ENCODE measurements at regions not wholly inside any gene's neighbourhood (a gene's known extent, or its start where the extent isn't known, plus 50 kb on each side); places are given as distances from the start of the nearest gene placed in this dataset.
"Not testable (repeated sequence)": the region's sequence is repeated elsewhere in the genome, so short reads cannot be mapped to it uniquely, and the experiment has no call there.

- no peaks in the 10 kb centered on the region for H3K9me3 Mint-ChIP-seq
These were observed 75.1 kb upstream of the AFDN start for GRCh38 chr6:167751579-167752115.

GRCh38 chr6:167753281-167753680, 73.4 kb upstream of the AFDN start:
- H3K36me3 Mint-ChIP-seq; H3K27ac Mint-ChIP-seq; H3K4me3 Mint-ChIP-seq; H3K4me1 Mint-ChIP-seq; H3K9me3 Mint-ChIP-seq; ATAC-seq (ENCODE audit: low read depth); DNase-seq; H3K27me3 Mint-ChIP-seq; POLR2A ChIA-PET: not testable (repeated sequence)

More at GRCh38 chr6:167751579-167752115, 75.1 kb upstream of the AFDN start:
- Mint-ChIP-seq H3K27ac (no peak overlapping the region), H3K36me3 (no peaks in the 10 kb centered on the region), H3K4me3 (no peak overlapping the region), H3K27me3 (peaks cover 8% of the 10 kb centered on the region), H3K4me1 (peaks cover 2% of the 10 kb centered on the region)
- ATAC-seq (ENCODE audit: low read depth) = no peak
- POLR2A ChIA-PET = no interaction called here
- DNase-seq = no peak

GRCh38 chr6:167754691-167755090, 72.0 kb upstream of the AFDN start:
- Mint-ChIP-seq H3K36me3 (no peaks in the 10 kb centered on the region), H3K27ac (no peak overlapping the region), H3K4me1 (peaks cover 2% of the 10 kb centered on the region), H3K9me3 (no peaks in the 10 kb centered on the region), H3K4me3 (no peak overlapping the region), H3K27me3 (peaks cover 6% of the 10 kb centered on the region)
- ATAC-seq (ENCODE audit: low read depth) (no peak), DNase-seq (no peak)
- POLR2A ChIA-PET = no interaction called here

- Mint-ChIP-seq H3K4me1 (peaks cover 2% of the 10 kb centered on the region), H3K4me3 (no peak overlapping the region), H3K27me3 (peaks cover 6% of the 10 kb centered on the region), H3K9me3 (no peaks in the 10 kb centered on the region), H3K36me3 (no peaks in the 10 kb centered on the region), H3K27ac (no peak overlapping the region)
- ATAC-seq (ENCODE audit: low read depth) = no peak
- DNase-seq = no peak
- POLR2A ChIA-PET = no interaction called here
These were observed 71.2 kb upstream of the AFDN start for GRCh38 chr6:167755461-167755860.

GRCh38 chr6:167756597-167756996, 70.1 kb upstream of the AFDN start:
- Mint-ChIP-seq H3K9me3 (no peaks in the 10 kb centered on the region), H3K27ac (no peak overlapping the region), H3K4me1 (no peaks in the 10 kb centered on the region), H3K36me3 (no peaks in the 10 kb centered on the region), H3K4me3 (no peak overlapping the region), H3K27me3 (peaks cover 6% of the 10 kb centered on the region)
- DNase-seq (no peak), ATAC-seq (ENCODE audit: low read depth) (no peak)
- POLR2A ChIA-PET = no interaction called here

- no peak overlapping the region for H3K4me3 Mint-ChIP-seq
These were observed 69.5 kb upstream of the AFDN start for GRCh38 chr6:167757249-167757648.

GRCh38 chr6:167757821-167758220, 68.9 kb upstream of the AFDN start:
- Mint-ChIP-seq H3K36me3 (no peaks in the 10 kb centered on the region), H3K27ac (no peak overlapping the region), H3K9me3 (no peaks in the 10 kb centered on the region), H3K4me1 (no peaks in the 10 kb centered on the region), H3K27me3 (peaks cover 2% of the 10 kb centered on the region), H3K4me3 (no peak overlapping the region)
- ATAC-seq (ENCODE audit: low read depth) (no peak), DNase-seq (no peak)
- POLR2A ChIA-PET = no interaction called here

More at GRCh38 chr6:167757249-167757648, 69.5 kb upstream of the AFDN start:
- Mint-ChIP-seq H3K9me3 (no peaks in the 10 kb centered on the region), H3K27ac (no peak overlapping the region), H3K27me3 (peaks cover 3% of the 10 kb centered on the region), H3K36me3 (no peaks in the 10 kb centered on the region), H3K4me1 (no peaks in the 10 kb centered on the region)
- POLR2A ChIA-PET = no interaction called here
- ATAC-seq (ENCODE audit: low read depth) = no peak
- DNase-seq = no peak

GRCh38 chr6:167758309-167759023, 68.2 kb upstream of the AFDN start:
- no peak overlapping the region for H3K27ac Mint-ChIP-seq
- peaks cover 2% of the 10 kb centered on the region for H3K27me3 Mint-ChIP-seq
- no peaks in the 10 kb centered on the region for H3K9me3 Mint-ChIP-seq
- no peaks in the 10 kb centered on the region for H3K4me1 Mint-ChIP-seq
- ATAC-seq (ENCODE audit: low read depth) = no peak
- H3K36me3 Mint-ChIP-seq = no peaks in the 10 kb centered on the region
- POLR2A ChIA-PET = no interaction called here
- no peak overlapping the region for H3K4me3 Mint-ChIP-seq
- DNase-seq = no peak

- Mint-ChIP-seq H3K27me3 (peaks cover 2% of the 10 kb centered on the region), H3K4me3 (no peak overlapping the region), H3K9me3 (no peaks in the 10 kb centered on the region), H3K27ac (no peak overlapping the region), H3K4me1 (no peaks in the 10 kb centered on the region), H3K36me3 (no peaks in the 10 kb centered on the region)
- no peak for ATAC-seq (ENCODE audit: low read depth)
- no peak for DNase-seq
- POLR2A ChIA-PET = no interaction called here
These were observed 67.5 kb upstream of the AFDN start for GRCh38 chr6:167759206-167759605.

- Mint-ChIP-seq H3K27ac (no peak overlapping the region), H3K4me3 (no peak overlapping the region), H3K9me3 (no peaks in the 10 kb centered on the region), H3K36me3 (no peaks in the 10 kb centered on the region), H3K4me1 (no peaks in the 10 kb centered on the region), H3K27me3 (no peaks in the 10 kb centered on the region)
- ATAC-seq (ENCODE audit: low read depth) (no peak), DNase-seq (no peak)
- POLR2A ChIA-PET = no interaction called here
These were observed 66.8 kb upstream of the AFDN start for GRCh38 chr6:167759912-167760311.

GRCh38 chr6:167760979-167761793, 65.5 kb upstream of the AFDN start:
- Mint-ChIP-seq H3K9me3 (no peaks in the 10 kb centered on the region), H3K27me3 (peaks cover 3% of the 10 kb centered on the region), H3K27ac (no peak overlapping the region), H3K36me3 (no peaks in the 10 kb centered on the region), H3K4me3 (no peak overlapping the region), H3K4me1 (no peaks in the 10 kb centered on the region)
- POLR2A ChIA-PET = no interaction called here
- ATAC-seq (ENCODE audit: low read depth) (no peak), DNase-seq (no peak)

GRCh38 chr6:167761794-167762258, 64.9 kb upstream of the AFDN start:
- H3K27ac Mint-ChIP-seq = no peak overlapping the region
- ATAC-seq (ENCODE audit: low read depth) = no peak

GRCh38 chr6:167762259-167762962, 64.3 kb upstream of the AFDN start:
- DNase-seq (no peak), ATAC-seq (ENCODE audit: low read depth) (no peak)
- H3K27me3 Mint-ChIP-seq = peaks cover 3% of the 10 kb centered on the region
- H3K4me1 Mint-ChIP-seq = no peaks in the 10 kb centered on the region
- no peaks in the 10 kb centered on the region for H3K9me3 Mint-ChIP-seq
- POLR2A ChIA-PET = no interaction called here
- H3K36me3 Mint-ChIP-seq = no peaks in the 10 kb centered on the region
- no peak overlapping the region for H3K4me3 Mint-ChIP-seq
- H3K27ac Mint-ChIP-seq = no peak overlapping the region

More at GRCh38 chr6:167761794-167762258, 64.9 kb upstream of the AFDN start:
- Mint-ChIP-seq H3K27me3 (peaks cover 3% of the 10 kb centered on the region), H3K4me1 (no peaks in the 10 kb centered on the region), H3K9me3 (no peaks in the 10 kb centered on the region), H3K36me3 (no peaks in the 10 kb centered on the region), H3K4me3 (no peak overlapping the region)
- POLR2A ChIA-PET = no interaction called here
- no peak for DNase-seq
